Tibial nerve (tissue), 3 donors: ENCODE measurements at regions not wholly inside any gene's neighbourhood (a gene's known extent, or its start where the extent isn't known, plus 50 kb on each side); places are given as distances from the start of the nearest gene placed in this dataset.

Experiments used
- CTCF ChIP-seq, 5 experiments: fragments of 200-600 bp in 3 of 5; fragments of 450-650 bp in 2 of 5; sonication (generic) in 3 of 5; IDR thresholded peaks; one replicate each; pipeline ENCODE4 v1.5.1; 2016 to 2019; ENCODE audit warnings: antibody characterized with exemption in 5 of 5, mild to moderate bottlenecking in 3 of 5, moderate library complexity in 2 of 5
- POLR2A ChIP-seq, 2 donors: fragments of 450-650 bp; IDR thresholded peaks; one replicate each; pipeline ENCODE4 v1.6.1; 2017; ENCODE audit warnings: antibody characterized with exemption in 2 of 2, mild to moderate bottlenecking in 2 of 2, moderate library complexity in 2 of 2

- TF ChIP-seq POLR2A (IDR thresholded peaks at IDR 0.05) (no peak), CTCF (IDR thresholded peaks at IDR 0.05) (no peak)
These were observed 210.3 kb downstream of the SUCLA2 start for GRCh38 chr13:47790755-47791154.
